Common myeloid progenitor, CD34-positive (primary cell): ENCODE measurements at regions not wholly inside any gene's neighbourhood (a gene's known extent, or its start where the extent isn't known, plus 50 kb on each side); places are given as distances from the start of the nearest gene placed in this dataset.

Experiments used
- CTCF ChIA-PET: fragments of 350-600 bp; sonication (Branson Sonifier 250); formaldehyde crosslinking; loops from one replicate; lab custom pipeline; 2021; ENCODE audit warnings: antibody characterized with exemption; lab: Charles Lee
- POLR2A ChIA-PET: fragments of 350-600 bp; sonication (Branson Sonifier 250); formaldehyde crosslinking; loops from one replicate; lab custom pipeline; 2021; ENCODE audit warnings: antibody characterized with exemption; lab: Charles Lee
- DNase-seq, 3 donors: peaks; one replicate each; pipeline versions ENCODE4 v3.0.0 to v3.0.0-alpha.2; 2013
- H3K27ac ChIP-seq, 2 experiments: 1 replicate in 1 of 2; 2 replicates in 1 of 2; pipeline ENCODE4 v1.7.0; 2013; ENCODE audit warnings: inconsistent platforms in 2 of 2, low read length in 2 of 2, mild to moderate bottlenecking in 2 of 2, low read depth in 1 of 2, moderate library complexity in 1 of 2; ENCODE audit not compliant: severe bottlenecking in 2 of 2, insufficient read depth in 1 of 2, poor library complexity in 1 of 2
- H3K27me3 ChIP-seq, 5 experiments: replicated peaks in 2 of 5; 1 replicate in 3 of 5; 2 replicates in 2 of 5; pipeline versions ENCODE4 v1.6.1 to v1.7.0; 2013; ENCODE audit warnings: low read length in 4 of 5, mild to moderate bottlenecking in 2 of 5, moderate library complexity in 2 of 5, inconsistent platforms in 1 of 5; ENCODE audit not compliant: insufficient read depth in 5 of 5, control insufficient read depth in 4 of 5
- H3K36me3 ChIP-seq, 4 experiments: 1 replicate in 2 of 4; 2 replicates in 2 of 4; pipeline versions ENCODE4 v1.6.1 to v1.7.0; 2013; ENCODE audit warnings: low read length in 3 of 4, control low read depth in 1 of 4, mild to moderate bottlenecking in 1 of 4; ENCODE audit not compliant: control insufficient read depth in 4 of 4, insufficient read depth in 4 of 4
- H3K4me1 ChIP-seq, 4 experiments: 1 replicate in 3 of 4; 2 replicates in 1 of 4; pipeline versions ENCODE4 v1.6.1 to v1.7.1; 2013; ENCODE audit warnings: low read length in 3 of 4, mild to moderate bottlenecking in 3 of 4, control low read depth in 1 of 4, inconsistent platforms in 1 of 4, moderate library complexity in 1 of 4; ENCODE audit not compliant: control insufficient read depth in 4 of 4, insufficient read depth in 4 of 4; ENCODE audit errors: control extremely low read depth in 1 of 4
- H3K4me3 ChIP-seq, 7 experiments: 1 replicate in 4 of 7; 2 replicates in 3 of 7; pipeline versions ENCODE4 v1.5.1 to v1.7.0; 2013; ENCODE audit warnings: mild to moderate bottlenecking in 7 of 7, low read length in 6 of 7, moderate library complexity in 6 of 7, inconsistent platforms in 2 of 7, low read depth in 2 of 7, control low read depth in 1 of 7; ENCODE audit not compliant: insufficient read depth in 4 of 7, control insufficient read depth in 1 of 7; ENCODE audit errors: extremely low read depth in 1 of 7
- H3K9me3 ChIP-seq, 5 experiments: 1 replicate in 4 of 5; 2 replicates in 1 of 5; pipeline versions ENCODE4 v1.6.1 to v1.7.1; 2013; ENCODE audit warnings: low read length in 4 of 5, mild to moderate bottlenecking in 2 of 5, inconsistent platforms in 1 of 5, low read depth in 1 of 5, moderate library complexity in 1 of 5; ENCODE audit not compliant: control insufficient read depth in 4 of 5, insufficient read depth in 2 of 5; ENCODE audit errors: control extremely low read depth in 1 of 5
- WGBS: methylation state at CpG from one replicate; pipeline ENCODE4 v1.1.5; 2013; ENCODE audit not compliant: insufficient coverage; 5-methylcytosine and 5-hydroxymethylcytosine counted together

GRCh38 chr10:3514691-3515090, 270.3 kb downstream of the KLF6 start:
- POLR2A ChIA-PET = no interaction called here
- WGBS = 100% methylated on average over 5 of the region's 7 CpGs
- no peak overlapping the region for H3K27ac ChIP-seq
- CTCF ChIA-PET = no interaction called here
- H3K4me3 ChIP-seq = no peak overlapping the region
- peaks cover 0 to 3% (median 0%) of the 10 kb centered on the region in 5 experiments for H3K27me3 ChIP-seq
- DNase-seq = no peak
- H3K4me1 ChIP-seq = no peaks in the 10 kb centered on the region
- no peaks in the 10 kb centered on the region for H3K36me3 ChIP-seq
- peaks cover 0 to 19% (median 13%) of the 10 kb centered on the region in 5 experiments for H3K9me3 ChIP-seq

DNA sequence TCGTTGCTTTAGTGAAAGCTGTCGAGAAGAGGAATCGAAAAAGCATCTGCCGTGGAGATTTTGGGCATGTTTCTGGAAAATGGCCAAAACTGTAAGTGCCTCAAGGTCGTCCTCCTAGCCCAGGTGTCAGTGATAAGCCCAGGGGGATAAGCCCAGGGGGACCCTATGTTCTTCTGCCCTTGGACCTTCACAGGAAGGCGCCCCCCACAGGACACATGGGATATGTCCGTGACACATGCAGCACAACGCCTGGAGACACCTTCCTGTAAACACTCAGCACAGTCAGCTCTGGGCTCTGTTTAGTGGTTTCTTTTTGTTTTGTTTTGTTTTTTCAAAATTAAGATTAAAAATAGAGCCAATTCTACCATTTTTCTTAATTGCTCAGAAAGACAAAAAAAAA, 272.7 kb downstream of the KLF6 start:
- Histone ChIP-seq H3K27me3 (peaks cover 0 to 3% (median 0%) of the 10 kb centered on the region in 5 experiments), H3K27ac (no peak overlapping the region), H3K36me3 (no peaks in the 10 kb centered on the region), H3K9me3 (peaks cover 0 to 10% (median 4%) of the 10 kb centered on the region in 5 experiments), H3K4me1 (no peaks in the 10 kb centered on the region), H3K4me3 (no peak overlapping the region)
- CTCF ChIA-PET = no interaction called here
- WGBS = 88% methylated on average over 6 of the region's 8 CpGs
- POLR2A ChIA-PET = no interaction called here
- DNase-seq = peak in 2 of 3 donors; percentile 1

GRCh38 chr10:3511483-3511882, 273.5 kb downstream of the KLF6 start:
- H3K9me3 ChIP-seq = peaks cover 0 to 6% (median 0%) of the 10 kb centered on the region in 5 experiments

GRCh38 chr10:3510741-3511140, 274.3 kb downstream of the KLF6 start:
- Histone ChIP-seq H3K9me3 (peaks cover 0 to 3% (median 0%) of the 10 kb centered on the region in 5 experiments), H3K36me3 (no peaks in the 10 kb centered on the region), H3K27me3 (no peaks in the 10 kb centered on the region), H3K27ac (no peak overlapping the region), H3K4me1 (no peaks in the 10 kb centered on the region), H3K4me3 (no peak overlapping the region)
- POLR2A ChIA-PET = no interaction called here
- CTCF ChIA-PET = interaction anchor here (1.1 kb wide), 1 partner anchor 109 kb away, joined by 3 read pairs; no protein-coding TSS in a partner anchor
- no peak for DNase-seq
- WGBS = 92% methylated on average over 5 of the region's 6 CpGs

More at GRCh38 chr10:3511483-3511882, 273.5 kb downstream of the KLF6 start:
- no peak for DNase-seq
- Histone ChIP-seq H3K27ac (no peak overlapping the region), H3K4me3 (no peak overlapping the region), H3K36me3 (no peaks in the 10 kb centered on the region), H3K27me3 (peaks cover 0 to 3% (median 0%) of the 10 kb centered on the region in 5 experiments), H3K4me1 (no peaks in the 10 kb centered on the region)
- POLR2A ChIA-PET = no interaction called here
- CTCF ChIA-PET = no interaction called here
- 100% methylated on average over 4 of the region's 5 CpGs for WGBS

DNA sequence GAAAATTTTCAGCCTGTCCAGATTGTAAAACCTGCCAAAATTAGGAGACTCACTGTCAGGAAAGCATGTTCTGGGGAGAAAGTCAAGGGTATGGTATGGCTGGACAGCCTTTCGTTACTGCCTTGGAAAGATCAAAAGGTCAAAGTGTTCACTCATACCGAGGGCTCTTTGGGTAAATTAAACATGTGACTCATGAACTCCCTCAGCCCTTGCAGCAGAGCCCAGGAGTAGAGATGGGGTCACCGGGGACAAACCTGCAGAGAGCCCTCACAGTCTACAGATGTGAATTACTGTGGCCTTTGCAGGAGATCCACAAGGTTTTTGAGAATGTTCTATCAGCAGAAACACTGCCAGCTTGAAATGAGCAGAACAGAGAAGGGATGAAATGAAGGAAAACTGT, 275.7 kb downstream of the KLF6 start:
- no peak for DNase-seq
- CTCF ChIA-PET = interaction anchor here (1.1 kb wide), 1 partner anchor 111 kb away, joined by 3 read pairs; no protein-coding TSS in a partner anchor
- WGBS = 100% methylated on average over 3 of the region's 3 CpGs

DNA sequence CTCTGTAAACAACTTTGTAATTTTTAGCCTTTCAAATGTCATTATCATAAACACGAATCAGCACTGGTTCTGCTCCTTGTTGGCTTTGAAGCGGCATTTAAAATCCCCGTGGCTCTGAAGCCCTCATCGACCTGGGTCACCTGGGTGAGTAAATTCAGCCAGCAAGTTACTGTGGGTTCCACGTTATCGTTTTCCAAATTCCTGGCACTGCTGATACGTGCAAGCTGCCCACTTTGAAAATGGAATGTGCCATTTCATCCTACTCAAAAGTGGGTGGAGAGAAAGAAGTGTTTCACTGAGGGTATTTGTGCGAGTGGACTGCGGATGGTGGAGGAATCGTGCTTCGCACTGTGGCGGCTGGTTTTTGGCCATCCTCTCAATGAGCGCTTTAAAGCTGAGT, 281.7 kb downstream of the KLF6 start:
- H3K9me3 ChIP-seq = no peaks in the 10 kb centered on the region
- ChIA-PET CTCF (no interaction called here), POLR2A (no interaction called here)
- no peak for DNase-seq
- H3K27ac ChIP-seq = no peak overlapping the region
- H3K27me3 ChIP-seq = no peaks in the 10 kb centered on the region
- 100% methylated on average over 9 of the region's 13 CpGs for WGBS
- H3K4me1 ChIP-seq = no peaks in the 10 kb centered on the region
- no peak overlapping the region for H3K4me3 ChIP-seq
- H3K36me3 ChIP-seq = no peaks in the 10 kb centered on the region

More for the DNA sequence above, 275.7 kb downstream of the KLF6 start:
- Histone ChIP-seq H3K27me3 (no peaks in the 10 kb centered on the region), H3K36me3 (no peaks in the 10 kb centered on the region), H3K4me3 (no peak overlapping the region), H3K9me3 (peaks cover 0 to 3% (median 0%) of the 10 kb centered on the region in 5 experiments), H3K27ac (no peak overlapping the region), H3K4me1 (no peaks in the 10 kb centered on the region)
- POLR2A ChIA-PET = no interaction called here

DNA sequence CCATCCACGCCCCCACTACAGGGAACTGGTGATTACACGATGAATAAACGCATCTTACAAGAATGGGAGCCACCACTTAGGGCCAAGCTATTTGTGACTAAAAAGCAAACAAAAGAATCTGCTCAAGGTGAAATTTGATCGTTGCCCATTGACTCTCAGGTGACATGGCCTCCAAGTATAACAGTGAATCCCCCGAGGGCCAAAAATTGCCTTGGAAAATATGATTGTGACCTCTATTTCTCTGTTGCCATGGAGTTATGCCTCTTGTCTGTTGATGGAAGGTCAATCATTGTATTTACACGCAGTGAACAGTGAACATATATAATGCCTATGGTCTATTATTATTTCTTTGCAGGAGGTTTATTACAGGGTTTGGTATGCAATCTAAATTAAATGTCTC, 282.3 kb downstream of the KLF6 start:
- Histone ChIP-seq H3K4me3 (no peak overlapping the region), H3K4me1 (no peaks in the 10 kb centered on the region), H3K27ac (no peak overlapping the region), H3K27me3 (no peaks in the 10 kb centered on the region), H3K36me3 (no peaks in the 10 kb centered on the region), H3K9me3 (no peaks in the 10 kb centered on the region)
- CTCF ChIA-PET = no interaction called here
- POLR2A ChIA-PET = no interaction called here
- DNase-seq = no peak
- WGBS = 99% methylated on average over 6 of the region's 6 CpGs
